ENCODE measurements at regions not wholly inside any gene's neighbourhood (a gene's known extent, or its start where the extent isn't known, plus 50 kb on each side); places are given as distances from the start of the nearest gene placed in this dataset.
"Not testable (repeated sequence)": the region's sequence is repeated elsewhere in the genome, so short reads cannot be mapped to it uniquely, and the experiment has no call there.

- H3K27ac ChIP-seq (ENCODE audit: low read depth, low read length, poor library complexity, severe bottlenecking), result peak overlapping the region; percentile 86
- H2AFZ ChIP-seq (ENCODE audit: low read length), result peak overlapping the region; percentile 85; the same call in 1 of the 2 replicates
- DNase-seq (ENCODE audit: low spot score), result peak; percentile 74
- H3K9me2 ChIP-seq (ENCODE audit: insufficient read depth, low read length); H3K79me2 ChIP-seq (ENCODE audit: insufficient read depth, low read depth, low read length); H3K36me3 ChIP-seq (ENCODE audit: insufficient read depth, low read length); H3K9me3 ChIP-seq (ENCODE audit: low read length); BruUV-seq (replicated peaks); CTCF ChIA-PET (ENCODE audit: unreplicated experiment); H4K20me1 ChIP-seq (ENCODE audit: insufficient read depth, low read length): not testable (repeated sequence)
- H3K4me1 ChIP-seq (ENCODE audit: insufficient read depth, low read length, poor library complexity, severe bottlenecking), result peaks cover 55% of the 10 kb centered on the region
- peak overlapping the region; percentile 48 for H3K4me2 ChIP-seq (ENCODE audit: low read length)
- H3K4me3 ChIP-seq (ENCODE audit: low read depth, low read length, poor library complexity, severe bottlenecking), result peak overlapping the region; percentile 35
- POLR2A ChIA-PET, result interaction anchor here (0.6 to 1.1 kb wide), 3 partner anchors 9 to 1932 kb away, joined by 3 to 5 read pairs (median 3); no protein-coding TSS in a partner anchor
- intact Hi-C loops (cut with micrococcal nuclease; ENCODE audit: unreplicated experiment), result loop anchor here (1.0 kb wide), 1 partner anchor 363 kb away; no protein-coding TSS in a partner anchor
Observed at GRCh38 chr5:112523674-112524263, 104.7 kb upstream of the EPB41L4A start.

GRCh38 chr5:112525217-112525616, 106.1 kb upstream of the EPB41L4A start:
- ChIA-PET POLR2A (no interaction called here), CTCF (ENCODE audit: unreplicated experiment) (no interaction called here)
- H3K4me3 ChIP-seq (ENCODE audit: low read depth, low read length, poor library complexity, severe bottlenecking), result no peak overlapping the region
- H2AFZ ChIP-seq (ENCODE audit: low read length), result no peak overlapping the region
- no peaks in the 10 kb centered on the region for H3K9me3 ChIP-seq (ENCODE audit: low read length)
- no peaks in the 10 kb centered on the region for H3K79me2 ChIP-seq (ENCODE audit: insufficient read depth, low read depth, low read length)
- peak; percentile 19 for DNase-seq (ENCODE audit: low spot score)
- no peaks in the 10 kb centered on the region for H4K20me1 ChIP-seq (ENCODE audit: insufficient read depth, low read length)
- BruUV-seq (replicated peaks), result no TSS peak
- H3K36me3 ChIP-seq (ENCODE audit: insufficient read depth, low read length), result no peaks in the 10 kb centered on the region
- H3K9me2 ChIP-seq (ENCODE audit: insufficient read depth, low read length), result no peaks in the 10 kb centered on the region
- peak overlapping the region; percentile 48; the same call in 1 of the 2 replicates for H3K4me2 ChIP-seq (ENCODE audit: low read length)
- intact Hi-C loops (cut with micrococcal nuclease; ENCODE audit: unreplicated experiment), result no loop called here
- H3K27ac ChIP-seq (ENCODE audit: low read depth, low read length, poor library complexity, severe bottlenecking), result no peak overlapping the region
- peaks cover 52% of the 10 kb centered on the region for H3K4me1 ChIP-seq (ENCODE audit: insufficient read depth, low read length, poor library complexity, severe bottlenecking)
- no peak for TF ChIP-seq EZH2phosphoT487 (IDR thresholded peaks at IDR 0.05; ENCODE audit: borderline replicate concordance, low read depth, low read length)
- TF ChIP-seq CTCF (conservative IDR thresholded peaks at IDR 0.05; ENCODE audit: low read length), result no peak

- Histone ChIP-seq H3K4me1 (ENCODE audit: insufficient read depth, low read length, poor library complexity, severe bottlenecking) (peaks cover 29% of the 10 kb centered on the region), H3K27ac (ENCODE audit: low read depth, low read length, poor library complexity, severe bottlenecking) (no peak overlapping the region), H3K4me2 (ENCODE audit: low read length) (no peak overlapping the region), H3K9me2 (ENCODE audit: insufficient read depth, low read length) (no peaks in the 10 kb centered on the region), H3K9me3 (ENCODE audit: low read length) (no peaks in the 10 kb centered on the region), H2AFZ (ENCODE audit: low read length) (no peak overlapping the region), H3K4me3 (ENCODE audit: low read depth, low read length, poor library complexity, severe bottlenecking) (no peak overlapping the region), H3K79me2 (ENCODE audit: insufficient read depth, low read depth, low read length) (no peaks in the 10 kb centered on the region), H4K20me1 (ENCODE audit: insufficient read depth, low read length) (no peaks in the 10 kb centered on the region), H3K36me3 (ENCODE audit: insufficient read depth, low read length) (no peaks in the 10 kb centered on the region)
- intact Hi-C loops (cut with micrococcal nuclease; ENCODE audit: unreplicated experiment), result no loop called here
- TF ChIP-seq CTCF (conservative IDR thresholded peaks at IDR 0.05; ENCODE audit: low read length), result no peak
- no peak for TF ChIP-seq EZH2phosphoT487 (IDR thresholded peaks at IDR 0.05; ENCODE audit: borderline replicate concordance, low read depth, low read length)
- POLR2A ChIA-PET, result interaction anchor here (1.1 kb wide), 1 partner anchor 9 kb away, joined by 3 read pairs; no protein-coding TSS in a partner anchor
- no peak for DNase-seq (ENCODE audit: low spot score)
- CTCF ChIA-PET (ENCODE audit: unreplicated experiment), result no interaction called here
- BruUV-seq (replicated peaks), result no TSS peak
Observed at GRCh38 chr5:112528928-112529327, 109.9 kb upstream of the EPB41L4A start.

Measured in OCI-LY7 (cell line).